ENCODE measurements at regions not wholly inside any gene's neighbourhood (a gene's known extent, or its start where the extent isn't known, plus 50 kb on each side); places are given as distances from the start of the nearest gene placed in this dataset.

DNA sequence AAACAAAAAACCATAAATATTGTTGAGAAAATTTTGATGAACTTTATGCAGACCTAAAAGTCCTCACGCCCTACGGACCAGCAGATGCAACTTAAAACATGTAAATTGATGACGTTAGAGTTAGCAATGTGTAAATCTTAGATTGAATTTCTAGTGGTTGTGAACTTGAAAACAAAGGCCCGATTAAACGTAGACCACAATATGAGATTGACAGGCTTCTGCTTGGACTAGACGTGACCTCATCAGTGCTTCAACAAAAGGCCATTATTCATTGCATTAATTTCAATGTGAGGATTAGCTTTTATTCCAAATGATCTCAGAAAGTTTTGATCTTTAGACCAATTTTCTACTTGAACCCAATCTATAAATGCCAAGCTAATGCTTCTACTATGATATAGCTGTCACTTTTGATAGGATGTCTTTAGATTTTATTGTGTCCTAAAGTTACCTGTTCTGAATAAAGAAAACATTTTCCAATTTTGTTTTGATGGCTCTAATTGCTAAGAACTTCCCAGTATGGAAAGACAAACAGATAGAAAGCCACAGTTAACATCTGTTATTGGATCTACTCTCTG, 55.4 kb upstream of the SPPL2A start:
- DNase-seq: no peak
- H3K27me3 Mint-ChIP-seq: peaks cover 0 to under 1% of the 10 kb centered on the region in 2 donors
- no peaks in the 10 kb centered on the region for H3K4me1 Mint-ChIP-seq (ENCODE audit: low read depth in 2 of 2)
- no peak overlapping the region for H3K4me3 Mint-ChIP-seq
- H3K27ac Mint-ChIP-seq: no peak overlapping the region
- H3K9me3 Mint-ChIP-seq: no peaks in the 10 kb centered on the region
- no peak for ATAC-seq (replicated peaks)
- H3K36me3 Mint-ChIP-seq (ENCODE audit: insufficient read depth): no peaks in the 10 kb centered on the region

DNA sequence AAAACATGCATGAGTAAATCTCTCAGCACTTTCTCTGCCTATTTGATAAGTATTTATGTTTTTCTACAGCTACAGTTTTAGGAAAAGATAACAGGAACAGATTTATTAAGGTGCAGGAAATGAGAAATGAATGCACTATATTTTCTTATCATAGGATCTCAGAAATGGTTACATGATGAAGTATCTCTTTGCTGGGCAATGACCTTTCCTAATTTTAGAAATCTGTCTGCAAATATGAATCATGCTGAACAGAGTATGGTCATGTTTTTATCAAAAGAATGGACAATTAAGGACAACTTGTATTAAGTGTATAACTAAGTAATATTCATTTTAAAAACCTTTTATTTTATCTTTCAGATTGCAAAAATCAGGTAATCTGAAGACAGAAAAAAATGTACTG, 53.8 kb upstream of the SPPL2A start:
- ATAC-seq (replicated peaks) (no peak), DNase-seq (no peak)
- Mint-ChIP-seq H3K27ac (no peak overlapping the region), H3K36me3 (ENCODE audit: insufficient read depth) (no peaks in the 10 kb centered on the region), H3K4me3 (no peak overlapping the region), H3K9me3 (no peaks in the 10 kb centered on the region), H3K27me3 (no peaks in the 10 kb centered on the region), H3K4me1 (ENCODE audit: low read depth in 2 of 2) (no peaks in the 10 kb centered on the region)

DNA sequence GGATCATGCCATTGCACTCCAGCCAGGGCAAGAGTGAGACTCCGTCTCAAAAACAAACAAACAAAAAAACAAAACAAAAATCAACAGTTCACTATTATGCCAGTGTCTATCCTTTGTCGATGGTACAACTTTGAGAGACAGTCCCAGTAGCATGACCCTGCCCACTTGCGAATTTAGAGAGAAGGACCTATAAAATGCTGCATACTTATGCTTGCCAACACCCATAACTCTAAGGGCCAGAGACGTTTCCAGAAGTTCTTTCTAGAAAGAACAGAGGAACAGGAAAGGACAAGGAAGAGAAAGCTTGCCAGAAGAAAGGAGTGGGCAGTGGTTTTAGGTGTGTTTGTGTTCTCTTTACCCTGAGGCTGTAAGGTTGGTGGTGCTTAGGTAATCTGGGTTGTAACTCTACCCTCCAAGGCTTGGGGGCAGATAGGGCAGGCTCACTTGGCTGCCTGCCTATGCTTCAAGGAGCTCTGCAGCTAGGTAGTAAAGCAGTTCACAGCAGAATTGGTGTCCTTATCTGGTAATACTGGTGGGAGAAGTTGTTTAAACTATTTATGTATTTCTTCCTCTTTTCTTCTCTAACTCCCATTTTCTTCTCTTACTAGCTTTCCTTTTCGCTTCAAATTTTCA, 50.6 kb upstream of the SPPL2A start:
- Mint-ChIP-seq H3K4me3 (no peak overlapping the region), H3K27me3 (no peaks in the 10 kb centered on the region), H3K9me3 (no peaks in the 10 kb centered on the region), H3K27ac (no peak overlapping the region), H3K36me3 (ENCODE audit: insufficient read depth) (no peaks in the 10 kb centered on the region), H3K4me1 (ENCODE audit: low read depth in 2 of 2) (no peaks in the 10 kb centered on the region)
- no peak for DNase-seq
- no peak for ATAC-seq (replicated peaks)

All from effector memory CD8-positive, alpha-beta T cell (primary cell).